NCI-H1417 (cell line): ENCODE measurements at regions not wholly inside any gene's neighbourhood (a gene's known extent, or its start where the extent isn't known, plus 50 kb on each side); places are given as distances from the start of the nearest gene placed in this dataset.
"Not testable (repeated sequence)": the region's sequence is repeated elsewhere in the genome, so short reads cannot be mapped to it uniquely, and the experiment has no call there.

Experiments
- DNase-seq, 3 experiments: peaks; one replicate each; lab custom pipeline; 2025; lab: John Stamatoyannopoulos, UW

- DNase-seq, result no peak
Measured at GRCh38 chr2:21332993-21333625, 209.3 kb downstream of the TDRD15 start.

GRCh38 chr2:21333684-21334083, 209.9 kb downstream of the TDRD15 start:
- peak in 1 of 3 experiments; percentile 19 for DNase-seq

GRCh38 chr2:21346984-21347383, 223.2 kb downstream of the TDRD15 start:
- no peak for DNase-seq

GRCh38 chr2:21353879-21354679, 230.3 kb downstream of the TDRD15 start:
- no peak for DNase-seq

DNA sequence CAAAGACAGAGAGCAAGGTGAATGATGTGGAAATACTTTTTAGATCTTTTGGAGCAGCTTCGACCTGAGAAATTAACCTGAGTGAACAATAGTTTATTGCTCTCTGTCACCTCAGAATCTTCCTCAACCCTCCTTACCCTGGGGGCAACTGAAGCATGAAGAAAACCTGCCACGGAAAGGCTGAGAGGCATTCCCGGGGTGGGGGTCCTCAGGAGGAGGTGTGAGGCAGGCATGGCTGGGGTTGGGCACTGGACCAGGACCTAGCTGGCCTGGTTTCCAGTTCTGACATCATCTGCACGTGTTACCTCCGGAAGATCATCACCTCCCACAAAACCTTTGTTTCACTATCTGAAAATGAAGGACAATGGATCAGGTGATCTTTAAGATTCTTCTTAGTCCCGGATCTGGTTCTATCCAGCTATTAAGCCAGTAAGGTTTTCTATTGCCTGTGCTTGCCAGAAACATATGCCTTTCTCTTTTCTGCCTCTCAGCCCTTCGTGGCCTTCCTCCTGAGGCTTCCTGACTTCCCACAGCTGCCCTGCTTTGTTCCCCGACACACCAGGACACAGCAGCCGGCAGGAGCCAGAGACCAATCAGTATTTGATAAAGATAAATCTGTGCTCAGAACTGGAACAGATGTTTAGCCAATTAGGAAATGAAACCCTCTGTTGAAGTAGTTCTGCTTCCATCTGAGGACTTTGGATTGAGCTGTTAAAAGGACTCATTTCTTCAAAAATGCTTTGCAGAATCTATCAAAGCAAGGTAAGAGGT, 232.5 kb downstream of the TDRD15 start:
- no peak for DNase-seq

DNA sequence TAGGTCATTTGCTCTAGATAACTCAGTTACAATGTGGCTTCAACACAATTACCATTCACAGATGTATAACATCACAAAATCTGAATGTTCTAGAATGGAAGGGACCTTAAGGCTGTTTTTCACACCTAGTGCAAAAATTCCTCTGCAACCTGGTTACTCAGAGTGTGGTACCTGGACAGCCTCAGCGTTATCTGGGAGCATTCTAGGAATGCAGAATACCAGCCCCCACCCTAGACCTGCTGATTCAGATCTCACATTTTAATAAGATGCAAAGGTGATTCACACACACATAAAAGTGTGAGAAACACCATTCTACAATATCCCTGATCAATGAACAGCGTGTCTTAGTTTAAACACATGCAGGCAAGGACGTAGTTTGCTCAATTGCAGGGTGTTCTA, 233.1 kb downstream of the TDRD15 start:
- DNase-seq, result no peak

GRCh38 chr2:21358976-21359375, 235.2 kb downstream of the TDRD15 start:
- no peak for DNase-seq

GRCh38 chr2:21361384-21361783, 237.6 kb downstream of the TDRD15 start:
- no peak for DNase-seq

DNA sequence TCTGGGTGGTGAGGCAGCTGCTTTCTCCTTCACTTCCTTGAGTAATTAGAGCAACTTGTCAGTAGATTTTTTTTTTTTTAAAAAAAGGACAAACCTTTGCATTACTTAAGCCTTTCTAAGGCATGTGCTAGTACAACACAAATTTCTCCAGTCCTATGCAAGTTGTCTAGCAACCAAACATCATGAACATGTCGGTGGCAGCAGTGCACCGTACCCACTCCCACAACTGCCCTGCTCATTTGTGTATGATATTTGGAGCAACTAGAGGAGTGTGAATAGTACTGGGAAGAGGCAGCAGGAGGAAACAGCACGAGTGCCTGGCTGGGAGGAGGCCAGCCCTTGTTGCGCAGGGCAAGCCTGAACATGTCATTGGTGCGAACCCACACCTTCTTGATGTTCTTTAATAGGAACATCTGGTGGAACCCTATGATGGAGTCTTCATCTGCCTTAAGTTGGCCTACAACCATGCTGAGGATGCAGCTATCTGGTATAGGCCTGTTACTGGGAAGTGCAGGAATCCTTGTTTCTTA, 238.3 kb downstream of the TDRD15 start:
- DNase-seq, result no peak

- DNase-seq, result no peak
Measured at GRCh38 chr2:21363364-21363763, 239.6 kb downstream of the TDRD15 start.

GRCh38 chr2:21367421-21367820, 243.7 kb downstream of the TDRD15 start:
- no peak for DNase-seq

- no peak for DNase-seq
Measured at GRCh38 chr2:21369787-21370186, 246.0 kb downstream of the TDRD15 start.

DNA sequence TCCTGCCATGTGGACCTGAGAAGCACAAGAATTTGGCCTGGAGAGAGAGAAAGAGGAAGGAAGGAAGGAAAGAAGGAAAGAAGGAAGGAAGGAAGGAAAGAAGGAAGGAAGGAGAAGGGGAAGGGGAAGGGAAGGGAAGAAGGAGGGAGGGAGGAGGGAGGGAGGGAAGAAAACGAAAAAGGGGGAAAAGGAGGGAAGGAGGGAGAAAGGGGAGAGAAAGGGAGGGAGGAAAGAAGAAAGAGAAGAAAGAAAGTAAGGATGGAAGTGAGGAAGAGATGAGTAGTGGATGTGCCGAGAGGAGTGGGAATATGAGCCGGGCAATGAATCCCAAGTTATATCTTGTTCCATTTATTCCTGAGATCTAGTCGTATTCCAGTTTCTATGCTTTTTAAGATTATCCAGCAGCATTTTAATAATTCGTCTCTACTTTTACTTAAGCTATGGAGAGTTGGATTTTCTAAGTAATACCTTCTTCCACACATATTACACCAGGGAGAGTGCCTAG, 247.8 kb downstream of the TDRD15 start:
- no peak for DNase-seq

DNA sequence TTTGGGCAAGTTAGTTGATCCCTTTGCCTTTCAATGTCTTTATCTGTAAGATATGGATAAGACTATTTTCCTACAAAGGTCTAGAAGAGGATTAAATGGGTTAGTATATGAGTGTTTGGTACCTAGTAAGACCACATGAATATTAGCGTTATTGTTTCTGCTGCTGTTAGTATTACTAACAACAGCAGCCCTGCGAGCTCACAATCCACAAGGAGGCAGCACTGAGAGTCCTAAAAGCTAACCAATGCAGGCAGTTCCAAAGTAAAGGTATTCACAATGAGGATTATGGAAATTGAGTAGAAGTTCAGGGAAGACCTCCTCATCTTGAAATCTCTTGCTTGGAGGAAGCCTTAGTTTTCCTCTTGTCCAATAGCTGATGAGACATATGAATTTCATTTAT, 248.9 kb downstream of the TDRD15 start:
- DNase-seq, result peak in 2 of 3 experiments; percentile 4 to 9

GRCh38 chr2:21376864-21377263, 253.1 kb downstream of the TDRD15 start:
- DNase-seq, result no peak

GRCh38 chr2:21379140-21379539, 255.4 kb downstream of the TDRD15 start:
- no peak for DNase-seq

GRCh38 chr2:21379668-21380067, 255.9 kb downstream of the TDRD15 start:
- DNase-seq, result not testable (repeated sequence)

GRCh38 chr2:21381421-21381820, 257.7 kb downstream of the TDRD15 start:
- DNase-seq, result no peak

DNA sequence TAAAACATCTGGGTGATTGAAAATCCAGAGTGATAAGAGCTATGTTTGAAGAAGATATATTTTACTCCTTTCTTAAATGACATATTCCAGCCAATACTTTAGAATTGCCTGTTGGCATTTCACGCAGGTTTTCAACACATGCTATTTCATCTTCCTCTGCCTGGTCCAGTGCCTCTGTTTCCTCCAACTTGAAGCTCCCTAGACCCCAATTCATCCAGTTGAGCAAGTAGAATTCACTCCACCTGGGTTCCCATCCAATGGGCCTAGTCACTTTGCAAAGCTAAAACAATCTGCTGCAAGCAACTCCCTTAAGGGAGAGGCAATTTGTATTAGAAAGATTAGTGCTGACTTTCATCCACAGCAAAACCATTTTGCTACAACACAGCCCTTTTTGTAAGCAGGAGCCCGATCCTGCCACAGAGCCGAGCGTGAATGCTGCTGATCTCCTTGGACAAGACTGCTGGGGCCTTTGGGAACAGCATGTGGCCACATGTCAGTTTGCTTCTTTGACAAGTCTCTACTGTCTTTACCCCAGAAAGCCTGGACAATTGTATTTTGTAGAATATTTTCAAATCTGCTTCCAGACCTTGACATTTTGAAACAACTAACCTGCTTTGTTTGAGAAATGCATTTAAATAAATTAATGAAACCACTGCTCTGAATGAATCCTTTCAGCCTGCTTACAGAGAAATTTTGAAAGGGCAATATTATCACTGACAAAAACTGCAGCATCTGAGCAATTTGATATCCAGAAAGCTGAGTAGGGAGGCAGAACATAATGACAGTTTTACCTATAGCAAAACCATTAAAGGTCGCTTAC, 259.1 kb downstream of the TDRD15 start:
- no peak for DNase-seq

- DNase-seq, result no peak
Measured at GRCh38 chr2:21386666-21387065, 262.9 kb downstream of the TDRD15 start.

GRCh38 chr2:21392649-21393048, 268.9 kb downstream of the TDRD15 start:
- DNase-seq, result no peak
